Lower leg skin (tissue), 3 donors: ENCODE measurements at regions not wholly inside any gene's neighbourhood (a gene's known extent, or its start where the extent isn't known, plus 50 kb on each side); places are given as distances from the start of the nearest gene placed in this dataset.

Experiments
- CTCF ChIP-seq, 3 donors: fragments of 450-650 bp; IDR thresholded peaks; one replicate each; pipeline ENCODE4 v1.5.1; 2016; ENCODE audit warnings: antibody characterized with exemption in 3 of 3, mild to moderate bottlenecking in 3 of 3, moderate library complexity in 2 of 3
- POLR2A ChIP-seq, 2 donors: fragments of 450-650 bp; IDR thresholded peaks; one replicate each; pipeline ENCODE4 v1.6.1; 2016 to 2017; ENCODE audit warnings: antibody characterized with exemption in 2 of 2, mild to moderate bottlenecking in 1 of 2, moderate library complexity in 1 of 2

GRCh38 chr2:136502660-136503059, 262.7 kb upstream of the THSD7B start:
- TF ChIP-seq POLR2A (IDR thresholded peaks at IDR 0.05): no peak
- no peak for TF ChIP-seq CTCF (IDR thresholded peaks at IDR 0.05)
